GM18873 (cell line): ENCODE measurements at regions not wholly inside any gene's neighbourhood (a gene's known extent, or its start where the extent isn't known, plus 50 kb on each side); places are given as distances from the start of the nearest gene placed in this dataset.

ENCODE experiments used
- ATAC-seq: cut with Tn5 transposase; IDR thresholded peaks from one replicate; pipeline ENCODE4 v1.9.1; 2021; ENCODE audit warnings: mild to moderate bottlenecking, moderate library complexity, moderate number of reproducible peaks; ENCODE audit not compliant: unreplicated experiment, low FRiP score

DNA sequence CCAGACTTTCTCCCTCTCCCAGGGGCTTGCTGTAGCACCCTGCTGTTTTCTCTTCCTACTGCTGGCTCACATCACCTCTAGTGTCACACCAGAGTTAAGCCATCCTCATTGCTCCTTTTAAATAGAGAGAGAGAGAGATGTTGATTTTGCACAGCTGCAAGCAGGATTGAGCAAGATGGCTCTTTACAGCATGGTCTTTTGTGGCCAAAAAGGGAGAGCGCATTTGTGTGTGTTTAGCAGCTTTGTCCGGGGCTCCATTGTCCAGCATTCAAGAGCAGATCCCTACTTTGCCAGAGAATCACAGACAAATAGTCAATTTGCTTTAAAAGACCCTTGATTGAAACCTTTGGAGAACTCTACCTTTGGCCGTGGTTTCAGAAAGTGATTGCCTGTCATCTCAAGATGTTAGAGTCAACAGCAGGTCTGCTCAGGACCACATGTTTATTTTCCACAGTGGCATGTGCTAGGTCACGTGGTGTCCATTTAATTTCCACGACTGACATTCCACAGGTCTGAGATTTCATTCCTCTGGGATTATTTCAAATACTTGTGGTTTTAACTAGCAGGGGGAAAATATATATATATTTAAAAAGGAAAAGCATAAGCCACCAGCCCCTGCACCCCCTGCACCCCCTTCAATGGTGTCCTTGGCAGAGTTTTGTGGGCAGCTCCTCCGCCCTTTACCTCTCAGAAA, 359.9 kb upstream of the SLC14A2 start:
- no peak for ATAC-seq

DNA sequence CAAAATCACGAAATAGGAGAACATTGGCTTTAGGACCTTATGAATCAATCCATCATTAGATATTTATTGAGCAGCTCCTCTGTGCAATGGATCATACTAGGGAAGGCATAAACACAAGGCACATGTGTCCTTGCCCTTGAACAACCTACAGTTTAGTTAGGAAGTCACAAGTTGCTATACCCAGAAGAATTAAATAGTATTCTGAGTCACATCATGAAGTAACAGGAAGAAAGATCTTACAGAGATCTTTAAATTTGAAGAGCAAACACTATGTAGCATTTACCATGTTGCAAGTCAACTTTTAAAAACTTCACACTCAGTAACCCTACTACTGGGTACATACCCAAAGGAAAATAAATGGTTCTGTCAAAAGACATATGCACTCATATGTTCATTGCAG, 355.2 kb upstream of the SLC14A2 start:
- ATAC-seq, result no peak

DNA sequence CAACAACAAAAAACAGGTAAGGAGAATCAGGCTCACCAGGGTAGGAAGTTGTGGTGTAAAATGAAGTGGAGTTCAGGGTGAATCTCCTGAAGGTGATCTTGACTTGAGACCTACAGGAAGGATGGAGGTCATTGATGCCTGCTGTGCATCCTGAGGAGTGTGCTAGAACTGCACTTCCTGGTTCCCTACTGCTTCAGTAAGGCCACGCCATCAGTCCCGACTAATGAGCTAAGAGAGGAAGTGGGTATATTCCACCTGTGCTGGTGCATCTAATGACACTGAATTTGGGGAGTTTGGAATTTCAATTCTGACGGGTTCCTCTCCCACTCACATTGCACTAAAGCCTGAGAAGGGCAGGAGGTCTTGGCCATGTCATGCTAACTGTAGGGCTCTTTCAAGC, 349.3 kb upstream of the SLC14A2 start:
- ATAC-seq, result no peak

- ATAC-seq, result no peak
These were observed 347.7 kb upstream of the SLC14A2 start for GRCh38 chr18:45267622-45268021.

- ATAC-seq, result no peak
These were observed 346.7 kb upstream of the SLC14A2 start for GRCh38 chr18:45268583-45268982.

DNA sequence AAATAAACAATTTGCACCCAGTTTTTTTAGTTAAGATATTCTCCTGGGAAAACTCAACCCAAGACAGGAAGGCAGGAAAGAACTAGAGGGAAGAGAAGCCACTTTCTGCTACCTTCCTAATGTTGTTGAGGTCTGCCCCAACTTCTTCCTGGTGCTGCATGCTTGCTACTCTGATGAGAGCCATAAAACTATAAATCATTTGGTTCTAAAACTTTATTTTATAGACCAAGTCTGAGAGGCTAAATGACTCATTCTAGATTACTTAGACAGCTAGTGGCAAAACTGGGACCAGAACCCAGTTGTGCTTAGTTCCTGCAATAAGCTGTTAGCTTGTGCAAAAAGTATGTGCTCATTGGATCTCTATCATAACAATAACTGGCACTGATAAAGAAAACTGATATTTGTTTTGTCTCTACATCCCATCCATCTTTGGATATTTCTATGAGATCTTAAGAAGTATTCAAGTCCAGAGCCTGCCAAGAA, 344.9 kb upstream of the SLC14A2 start:
- ATAC-seq, result no peak

GRCh38 chr18:45274026-45274425, 341.2 kb upstream of the SLC14A2 start:
- ATAC-seq, result no peak

GRCh38 chr18:45275367-45276113, 339.7 kb upstream of the SLC14A2 start:
- no peak for ATAC-seq

- no peak for ATAC-seq
These were observed 338.4 kb upstream of the SLC14A2 start for GRCh38 chr18:45276878-45277277.

- no peak for ATAC-seq
These were observed 337.4 kb upstream of the SLC14A2 start for GRCh38 chr18:45277908-45278307.

GRCh38 chr18:45280481-45281276, 334.6 kb upstream of the SLC14A2 start:
- no peak for ATAC-seq

DNA sequence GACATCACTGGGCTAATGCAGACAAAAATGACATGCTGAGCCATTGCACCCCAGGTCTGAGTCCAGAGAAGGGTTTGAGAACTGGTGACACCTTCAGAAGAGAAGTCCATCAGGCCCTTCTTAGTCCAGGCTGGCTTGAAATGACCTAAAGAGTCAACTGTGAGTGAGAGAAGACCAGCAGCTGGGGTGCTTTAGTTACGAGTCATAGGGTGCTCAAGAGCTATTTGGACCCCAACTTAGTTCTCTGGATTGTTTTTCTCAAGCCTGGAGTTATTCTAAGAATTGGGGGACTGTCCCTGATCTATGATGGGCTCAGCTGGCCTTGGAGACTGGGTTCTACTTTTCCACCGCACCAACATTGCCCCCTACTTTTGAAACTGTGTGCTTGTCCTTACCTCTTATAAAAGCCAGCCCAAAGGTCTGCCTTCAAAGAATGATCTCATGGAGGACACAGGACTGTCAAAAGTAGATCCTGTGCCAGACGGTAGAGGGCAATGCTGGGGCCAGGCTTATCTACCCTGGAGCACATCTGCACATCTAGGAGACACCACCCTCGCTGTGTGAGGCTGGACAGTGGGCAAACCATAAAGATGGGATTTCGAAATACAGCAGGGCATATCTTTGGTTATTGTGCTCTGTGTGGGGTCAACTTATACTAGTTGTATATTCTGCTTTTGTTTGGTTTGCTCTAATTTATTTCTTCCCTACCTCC, 333.0 kb upstream of the SLC14A2 start:
- no peak for ATAC-seq

- ATAC-seq, result no peak
These were observed 331.1 kb upstream of the SLC14A2 start for GRCh38 chr18:45284174-45284573.

- ATAC-seq, result no peak
These were observed 330.4 kb upstream of the SLC14A2 start for GRCh38 chr18:45284851-45285250.

GRCh38 chr18:45285251-45285650, 330.0 kb upstream of the SLC14A2 start:
- no peak for ATAC-seq

DNA sequence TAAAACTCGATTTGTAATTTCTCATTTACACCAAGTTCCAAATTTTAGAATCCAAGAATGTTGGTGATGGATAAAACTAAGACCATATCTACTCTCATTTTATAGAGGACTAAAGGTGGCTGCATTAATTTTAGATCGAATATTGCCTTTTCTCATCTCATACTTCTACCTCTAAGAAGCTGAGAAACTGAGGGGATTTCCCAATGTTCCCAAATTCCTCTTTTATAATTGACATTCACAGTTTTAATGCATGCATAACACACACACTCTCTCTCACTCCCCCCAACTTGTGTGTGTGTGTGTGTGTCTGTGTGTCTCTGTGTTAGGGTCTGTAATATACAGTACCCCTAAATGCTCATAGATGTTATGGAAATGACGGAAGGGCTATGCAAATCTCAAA, 328.8 kb upstream of the SLC14A2 start:
- ATAC-seq, result no peak

DNA sequence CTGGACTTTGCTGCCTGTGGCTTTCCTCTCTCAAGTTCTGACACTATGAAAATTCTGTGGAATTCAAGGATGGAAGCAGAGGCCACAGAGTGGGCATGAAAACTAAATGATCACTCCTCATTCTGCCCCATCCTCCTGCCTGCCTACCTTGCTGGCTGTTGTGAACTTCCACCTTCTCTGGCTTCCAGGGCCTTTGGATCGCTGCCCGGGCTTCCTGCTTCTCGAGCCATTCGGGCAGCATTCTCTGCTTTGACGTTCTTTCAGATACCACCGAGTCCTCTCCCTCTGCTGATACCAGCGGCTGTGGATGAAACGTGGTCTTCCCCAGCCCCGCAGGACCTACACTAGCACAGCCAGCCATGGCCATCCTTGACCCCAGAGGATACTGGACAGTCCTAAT, 327.7 kb upstream of the SLC14A2 start:
- no peak for ATAC-seq

DNA sequence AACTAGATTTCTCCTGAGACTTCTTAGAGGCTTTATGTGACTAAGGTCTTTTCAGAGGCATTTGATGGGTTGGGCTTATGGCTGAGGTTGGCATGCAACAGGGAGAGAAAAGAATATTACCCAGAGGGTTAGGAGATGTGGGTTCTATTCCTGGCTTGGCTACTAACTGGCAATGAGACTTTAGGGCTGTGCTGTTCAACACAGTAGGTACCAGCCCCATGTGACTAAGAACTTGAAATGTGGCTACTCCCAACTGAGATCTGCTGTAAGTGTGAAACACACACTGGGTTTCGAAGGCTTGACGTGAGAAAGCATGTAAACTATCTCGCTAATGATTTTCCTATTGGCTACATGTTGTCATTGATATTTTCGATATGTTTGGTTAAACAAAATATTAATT, 324.9 kb upstream of the SLC14A2 start:
- ATAC-seq, result no peak

DNA sequence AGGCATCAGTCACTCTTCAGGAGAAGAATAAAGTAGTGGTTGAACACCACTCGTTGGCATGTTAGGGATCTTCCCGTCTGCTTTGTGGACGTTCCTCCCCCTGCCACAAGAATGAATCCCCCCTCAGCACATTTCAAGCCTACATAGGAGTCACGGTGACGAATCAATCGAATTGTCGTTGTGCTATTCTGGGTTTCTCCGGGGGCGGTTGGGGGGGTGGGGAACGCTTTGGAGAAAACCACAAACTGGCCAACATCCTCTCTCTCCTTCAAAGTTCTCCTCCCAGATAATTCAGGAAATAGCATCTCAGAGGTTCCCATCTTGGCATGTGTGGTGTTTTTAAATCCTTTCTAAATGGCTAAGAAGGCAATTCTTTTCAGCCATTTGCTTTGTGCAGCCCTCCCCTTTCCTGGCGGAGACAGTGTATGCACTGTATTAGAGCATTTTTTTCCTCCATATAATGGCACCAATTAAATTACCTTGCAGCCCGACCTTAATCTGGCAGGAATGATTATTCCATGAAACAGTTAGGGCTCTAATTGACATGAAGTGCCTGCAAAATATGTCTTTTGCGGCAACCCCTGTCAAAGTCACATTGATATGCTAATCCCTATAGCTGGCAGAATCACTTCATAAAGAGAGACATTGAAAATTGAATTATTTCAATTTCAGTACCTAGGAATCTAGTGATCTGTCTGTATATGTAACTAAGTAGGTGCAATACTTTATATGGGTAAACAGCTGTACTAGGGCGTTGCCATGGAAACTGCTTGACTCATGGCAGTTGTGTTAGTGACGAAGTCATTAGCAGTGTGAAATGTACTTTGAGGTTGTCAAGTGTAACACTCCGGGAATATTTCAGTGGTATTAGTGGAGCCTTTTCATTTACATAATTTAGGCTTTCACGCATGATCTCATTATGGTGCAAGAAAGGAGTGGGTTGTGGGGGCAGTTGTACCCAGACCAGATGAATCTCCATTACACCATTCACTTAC, 323.4 kb upstream of the SLC14A2 start:
- ATAC-seq, result no peak
